Stimulated activated CD8-positive, alpha-beta memory T cell treated with anti-CD3 and anti-CD28 coated beads, Interleukin-4, amount 100 ng/mL, for 24 hours (primary cell): ENCODE measurements at regions not wholly inside any gene's neighbourhood (a gene's known extent, or its start where the extent isn't known, plus 50 kb on each side); places are given as distances from the start of the nearest gene placed in this dataset.

Experiments
- DNase-seq: peaks from one replicate; pipeline ENCODE4 v3.0.0-alpha.2; 2020; ENCODE audit warnings: low read depth

DNA sequence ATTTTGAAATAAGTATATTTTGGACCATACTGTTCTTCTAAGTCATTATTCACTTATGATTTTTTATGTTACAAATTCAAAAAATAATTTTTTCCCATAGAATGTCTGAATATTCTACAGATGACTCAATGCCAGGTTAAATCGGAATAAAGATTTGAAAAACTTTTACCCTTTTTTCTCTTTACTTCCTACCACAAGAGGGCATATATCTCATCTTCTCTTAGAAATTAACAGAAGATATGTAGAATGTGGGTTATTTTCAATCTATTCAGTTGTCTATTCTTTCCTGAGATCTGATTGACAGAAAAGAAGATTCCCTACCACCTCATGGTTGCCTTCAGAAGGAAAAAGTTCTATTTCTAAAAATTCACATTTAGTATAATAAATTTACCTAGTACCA is 53.0 kb upstream of the KITLG start:
- DNase-seq, result no peak

DNA sequence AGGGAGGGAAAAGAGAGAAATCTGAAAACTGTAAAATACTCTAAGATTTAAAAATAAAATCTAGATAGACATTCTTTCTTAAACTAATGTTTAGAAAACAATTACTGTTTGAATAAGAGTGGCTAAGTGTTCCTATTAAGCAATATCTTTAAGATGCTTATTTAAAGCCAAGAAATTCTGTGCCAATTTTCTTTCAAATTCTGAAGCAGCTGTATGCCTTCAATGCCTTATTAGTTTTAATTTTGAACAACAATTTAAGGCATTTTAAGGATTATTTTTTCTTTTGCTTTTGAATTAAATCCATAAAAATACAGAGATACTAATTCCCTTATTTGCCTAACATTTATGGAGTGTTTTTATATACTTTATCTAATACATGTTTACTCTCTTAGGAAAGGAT is 50.3 kb upstream of the KITLG start:
- DNase-seq, result no peak
